ENCODE measurements at regions not wholly inside any gene's neighbourhood (a gene's known extent, or its start where the extent isn't known, plus 50 kb on each side); places are given as distances from the start of the nearest gene placed in this dataset.

DNA sequence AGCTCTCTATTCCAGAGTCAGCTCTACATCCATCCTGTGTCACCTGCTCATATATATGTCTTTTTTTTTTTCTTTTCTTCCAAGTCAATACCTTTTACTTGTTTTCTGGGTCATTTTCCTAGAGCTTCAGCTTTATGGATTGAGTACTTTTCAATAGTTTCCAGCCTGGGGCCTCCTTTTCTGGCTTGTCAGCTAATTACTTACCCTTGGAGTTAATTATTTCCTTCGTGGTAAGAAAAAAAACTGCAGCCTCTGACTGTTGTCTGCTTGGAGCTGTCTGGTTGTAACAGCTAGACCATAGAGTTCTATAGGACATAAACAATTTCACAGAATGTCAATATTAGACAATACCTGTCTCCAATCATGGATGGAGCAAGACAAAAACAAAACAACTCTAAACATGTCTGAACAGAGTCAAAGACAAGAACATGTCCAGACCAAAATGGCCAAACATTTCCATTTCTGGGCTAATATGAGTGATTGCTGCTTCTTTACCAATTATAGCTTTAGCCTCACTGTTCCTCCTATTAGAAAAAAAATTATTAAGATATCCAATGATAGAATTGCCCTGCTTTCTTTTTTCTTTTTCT is 643.1 kb downstream of the SLC4A3 start:
- no peak overlapping the region for H2AFZ ChIP-seq (ENCODE audit: low read length)
- H3K14ac ChIP-seq (ENCODE audit: insufficient read depth, low read length) = no peak overlapping the region
- H3K9ac ChIP-seq (ENCODE audit: extremely low read depth, insufficient read length, low read length) = no peak overlapping the region
- no peak for DNase-seq
- Mint-ChIP-seq H3K36me3 (ENCODE audit: insufficient read depth in 1 of 3, low read depth in 3 of 3) (no peaks in the 10 kb centered on the region; a peak in 1 of 7 replicates), H3K4me3 (no peak overlapping the region), H3K27me3 (ENCODE audit: low read depth) (no peaks in the 10 kb centered on the region), H3K27ac (no peak overlapping the region), H3K9me3 (peaks cover 7 to 16% of the 10 kb centered on the region in 2 experiments; a peak in 4 of 5 replicates), H3K4me1 (peaks cover 10 to 11% of the 10 kb centered on the region in 2 experiments)
- no peaks in the 10 kb centered on the region for H3K23me2 ChIP-seq (ENCODE audit: insufficient read length, low read depth, low read length, poor library complexity, severe bottlenecking)
- H2BK12ac ChIP-seq (ENCODE audit: insufficient read length, low read depth, low read length) = no peak overlapping the region
- H3K9me3 ChIP-seq (ENCODE audit: control insufficient read depth, low read depth, low read length) = no peaks in the 10 kb centered on the region
- H3K79me2 ChIP-seq (ENCODE audit: insufficient read depth, low read length) = no peaks in the 10 kb centered on the region
- H2BK120ac ChIP-seq (ENCODE audit: low read depth, low read length, poor library complexity, severe bottlenecking) = no peak overlapping the region
- no peak overlapping the region for H4K91ac ChIP-seq (ENCODE audit: insufficient read length, low read depth, low read length)
- no CpG with 5 or more reads among the region's 1 CpG for WGBS (ENCODE audit: extremely low coverage, insufficient read length, low lambda C conversion rate)
- no peak overlapping the region for H2BK5ac ChIP-seq (ENCODE audit: insufficient read length, low read length)
- no peaks in the 10 kb centered on the region for H4K20me1 ChIP-seq (ENCODE audit: control insufficient read depth, insufficient read depth, insufficient read length)
- no peak for TF ChIP-seq CTCF (conservative IDR thresholded peaks at IDR 0.05)
- no peak overlapping the region for H3K23ac ChIP-seq (ENCODE audit: insufficient read length, low read depth, low read length)
- H2AK5ac ChIP-seq (ENCODE audit: insufficient read length, low read length) = no peak overlapping the region
- no peak overlapping the region for H4K5ac ChIP-seq (ENCODE audit: insufficient read length, low read depth, low read length)
- no peak overlapping the region for H2BK15ac ChIP-seq (ENCODE audit: low read depth, low read length)
- no peak overlapping the region for H3K27ac ChIP-seq (ENCODE audit: insufficient read length, low read depth, low read length)
- no peaks in the 10 kb centered on the region for H3K79me1 ChIP-seq (ENCODE audit: insufficient read depth, low read depth, low read length, poor library complexity, severe bottlenecking)
- H3K56ac ChIP-seq (ENCODE audit: insufficient read length, low read depth, low read length) = no peak overlapping the region
- H3K4me2 ChIP-seq (ENCODE audit: insufficient read depth, insufficient read length, low read length) = no peak overlapping the region
- H4K8ac ChIP-seq (replicated peaks; ENCODE audit: insufficient read length, low read depth, low read length) = no peak overlapping the region
- H3K18ac ChIP-seq (ENCODE audit: insufficient read length, low read depth, low read length) = no peak overlapping the region
- no peak overlapping the region for H3T11ph ChIP-seq (ENCODE audit: low read length)
- no peak overlapping the region for H3K4ac ChIP-seq (ENCODE audit: low read depth, low read length)
- no peak overlapping the region for H2BK20ac ChIP-seq (ENCODE audit: low read depth, low read length, poor library complexity, severe bottlenecking)
- H3K27me3 ChIP-seq (ENCODE audit: insufficient read depth, low read length) = no peaks in the 10 kb centered on the region
- H3K4me1 ChIP-seq (ENCODE audit: insufficient read depth, low read length) = peaks cover 4% of the 10 kb centered on the region; the same call in 1 of the 2 replicates
